Activated CD4-positive, alpha-beta memory T cell treated with anti-CD3 and anti-CD28 coated beads for 36 hours (primary cell): ENCODE measurements at regions not wholly inside any gene's neighbourhood (a gene's known extent, or its start where the extent isn't known, plus 50 kb on each side); places are given as distances from the start of the nearest gene placed in this dataset.

Source experiments
- CTCF ChIA-PET: fragments of 350-600 bp; sonication (Branson Sonifier 250); formaldehyde crosslinking; loops from one replicate; lab custom pipeline; 2021; ENCODE audit warnings: antibody characterized with exemption, inconsistent platforms; lab: Charles Lee
- POLR2A ChIA-PET: fragments of 350-600 bp; sonication (Branson Sonifier 250); formaldehyde crosslinking; loops from one replicate; lab custom pipeline; 2021; ENCODE audit warnings: antibody characterized with exemption; lab: Charles Lee
- DNase-seq: peaks from one replicate; pipeline ENCODE4 v3.0.0-alpha.2; 2020
- H3K27ac Mint-ChIP-seq: one replicate; pipeline ENCODE4 v1.8.0; 2021; ENCODE audit warnings: mixed read lengths
- H3K27me3 Mint-ChIP-seq: one replicate; pipeline ENCODE4 v1.8.0; 2021; ENCODE audit warnings: mixed read lengths
- H3K36me3 Mint-ChIP-seq: one replicate; pipeline ENCODE4 v1.8.0; 2021; ENCODE audit warnings: mixed read lengths
- H3K4me1 Mint-ChIP-seq: one replicate; pipeline ENCODE4 v1.8.0; 2021; ENCODE audit warnings: low read depth, mixed read lengths
- H3K4me3 Mint-ChIP-seq: one replicate; pipeline ENCODE4 v1.8.0; 2021; ENCODE audit warnings: mild to moderate bottlenecking, mixed read lengths
- H3K9me3 Mint-ChIP-seq: one replicate; pipeline ENCODE4 v1.8.0; 2021; ENCODE audit warnings: mixed read lengths
- intact Hi-C: fragments of 100-400 bp; cut with micrococcal nuclease; formaldehyde crosslinking; loops from one replicate; pipeline ENCODE4 v1.15.1; 2023

DNA sequence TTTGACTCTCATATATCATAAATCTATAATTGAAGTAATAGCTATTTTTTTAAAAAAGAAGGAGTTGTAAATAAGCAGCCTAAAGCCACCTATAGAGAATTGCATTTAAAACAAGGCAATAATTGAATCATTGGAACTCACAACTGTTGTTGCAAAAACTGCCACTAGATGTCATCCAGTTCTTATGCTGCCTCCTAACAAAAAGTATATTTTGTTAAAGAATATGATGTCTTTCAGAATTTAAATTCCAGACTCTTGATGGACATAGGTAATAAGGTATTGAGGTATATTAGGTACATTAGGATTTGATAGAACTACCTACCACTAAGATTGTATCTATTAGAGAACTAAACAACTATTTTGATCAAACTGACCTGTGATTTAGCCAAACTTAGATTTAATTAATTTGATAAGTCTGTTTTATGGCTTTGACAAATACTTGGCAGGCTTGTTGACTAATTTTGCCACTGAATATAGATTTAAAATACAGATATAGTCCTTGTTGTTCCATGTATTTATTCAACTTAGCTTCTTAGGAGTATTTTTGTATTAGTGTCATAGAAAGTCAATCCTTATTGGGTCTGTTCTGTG, 401.4 kb downstream of the RPL10L start:
- Mint-ChIP-seq H3K27ac (no peak overlapping the region), H3K9me3 (peaks cover 9% of the 10 kb centered on the region), H3K27me3 (no peaks in the 10 kb centered on the region), H3K4me3 (no peak overlapping the region), H3K36me3 (no peaks in the 10 kb centered on the region), H3K4me1 (no peaks in the 10 kb centered on the region)
- intact Hi-C loops, result no loop called here
- ChIA-PET CTCF (no interaction called here), POLR2A (no interaction called here)
- no peak for DNase-seq

GRCh38 chr14:46248001-46248630, 403.5 kb downstream of the RPL10L start:
- no peaks in the 10 kb centered on the region for H3K36me3 Mint-ChIP-seq
- H3K9me3 Mint-ChIP-seq, result peaks cover 10% of the 10 kb centered on the region
- CTCF ChIA-PET, result no interaction called here
- intact Hi-C loops, result no loop called here
- DNase-seq, result no peak
- no peaks in the 10 kb centered on the region for H3K4me1 Mint-ChIP-seq
- no peak overlapping the region for H3K4me3 Mint-ChIP-seq
- POLR2A ChIA-PET, result no interaction called here
- no peak overlapping the region for H3K27ac Mint-ChIP-seq
- H3K27me3 Mint-ChIP-seq, result no peaks in the 10 kb centered on the region

GRCh38 chr14:46245276-46245675, 406.3 kb downstream of the RPL10L start:
- no peak overlapping the region for H3K4me3 Mint-ChIP-seq
- DNase-seq, result no peak
- peaks cover 12% of the 10 kb centered on the region for H3K9me3 Mint-ChIP-seq
- no peak overlapping the region for H3K27ac Mint-ChIP-seq
- intact Hi-C loops, result no loop called here
- CTCF ChIA-PET, result no interaction called here
- H3K27me3 Mint-ChIP-seq, result no peaks in the 10 kb centered on the region
- no peaks in the 10 kb centered on the region for H3K4me1 Mint-ChIP-seq
- no peaks in the 10 kb centered on the region for H3K36me3 Mint-ChIP-seq
- POLR2A ChIA-PET, result no interaction called here

DNA sequence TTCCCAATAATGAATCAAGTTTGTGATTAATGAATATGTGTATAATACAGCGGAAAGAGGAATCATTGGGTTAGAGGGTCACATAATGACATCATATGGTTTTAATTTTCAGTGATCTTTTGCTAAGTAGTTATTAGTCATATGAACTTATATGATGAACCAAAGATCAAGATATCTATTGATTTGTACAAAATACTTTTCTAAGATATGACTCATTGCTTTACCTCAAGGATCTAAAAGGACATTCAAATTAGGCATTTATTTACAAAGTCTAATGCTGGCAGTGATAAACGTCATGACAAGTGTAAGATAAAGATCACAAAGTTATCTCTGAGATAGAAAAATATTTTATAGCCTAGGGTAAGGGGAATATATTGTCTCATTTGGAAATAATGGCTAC, 417.8 kb downstream of the RPL10L start:
- Mint-ChIP-seq H3K27ac (no peak overlapping the region), H3K27me3 (no peaks in the 10 kb centered on the region), H3K9me3 (peaks cover 13% of the 10 kb centered on the region), H3K4me3 (no peak overlapping the region), H3K36me3 (no peaks in the 10 kb centered on the region), H3K4me1 (no peaks in the 10 kb centered on the region)
- intact Hi-C loops, result no loop called here
- ChIA-PET POLR2A (no interaction called here), CTCF (no interaction called here)
- no peak for DNase-seq

DNA sequence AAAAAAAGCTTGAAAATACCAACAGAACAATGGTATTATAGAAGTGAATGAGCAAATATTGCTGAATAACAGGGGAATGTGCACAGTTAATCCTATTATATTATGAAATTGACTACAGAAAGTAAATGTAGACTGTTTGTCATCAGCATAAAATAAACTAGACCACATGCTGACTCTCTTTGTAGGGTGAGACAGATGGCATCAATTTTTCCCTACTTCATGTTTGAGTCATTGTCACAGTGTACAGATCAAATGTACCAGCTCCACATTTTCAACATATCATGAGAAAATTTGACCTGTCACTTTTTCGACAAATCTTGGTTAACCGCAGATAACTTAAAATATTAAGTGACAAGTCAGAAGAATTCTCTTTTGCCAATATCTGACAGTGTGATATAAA, 421.0 kb downstream of the RPL10L start:
- ChIA-PET POLR2A (no interaction called here), CTCF (no interaction called here)
- H3K27ac Mint-ChIP-seq, result no peak overlapping the region
- no peaks in the 10 kb centered on the region for H3K27me3 Mint-ChIP-seq
- no peak for DNase-seq
- no peaks in the 10 kb centered on the region for H3K36me3 Mint-ChIP-seq
- no peaks in the 10 kb centered on the region for H3K4me1 Mint-ChIP-seq
- H3K4me3 Mint-ChIP-seq, result no peak overlapping the region
- intact Hi-C loops, result no loop called here
- H3K9me3 Mint-ChIP-seq, result peaks cover 15% of the 10 kb centered on the region

DNA sequence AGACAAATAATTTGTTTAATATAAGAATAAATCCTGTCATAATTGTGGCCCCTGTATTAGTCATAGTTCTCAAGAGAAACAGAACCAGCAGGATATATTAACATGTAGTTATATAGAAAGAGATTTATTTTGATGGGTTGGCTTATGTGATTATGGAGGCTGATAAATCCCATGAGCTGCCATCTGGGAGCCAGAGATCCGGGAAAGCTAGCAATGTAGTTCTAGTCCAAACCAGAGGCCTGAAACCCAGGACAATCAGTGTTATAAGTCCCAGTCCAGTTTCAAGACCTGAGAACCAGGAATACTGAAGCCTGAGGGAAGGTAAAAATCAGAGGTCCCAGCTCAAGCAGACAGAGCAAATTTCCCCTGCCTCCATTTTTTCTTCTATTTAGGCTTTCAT, 435.8 kb downstream of the RPL10L start:
- H3K4me3 Mint-ChIP-seq, result no peak overlapping the region
- DNase-seq, result no peak
- ChIA-PET POLR2A (no interaction called here), CTCF (no interaction called here)
- no peaks in the 10 kb centered on the region for H3K36me3 Mint-ChIP-seq
- intact Hi-C loops, result no loop called here
- H3K4me1 Mint-ChIP-seq, result no peaks in the 10 kb centered on the region
- H3K27ac Mint-ChIP-seq, result no peak overlapping the region
- H3K9me3 Mint-ChIP-seq, result peaks cover 7% of the 10 kb centered on the region
- no peaks in the 10 kb centered on the region for H3K27me3 Mint-ChIP-seq

DNA sequence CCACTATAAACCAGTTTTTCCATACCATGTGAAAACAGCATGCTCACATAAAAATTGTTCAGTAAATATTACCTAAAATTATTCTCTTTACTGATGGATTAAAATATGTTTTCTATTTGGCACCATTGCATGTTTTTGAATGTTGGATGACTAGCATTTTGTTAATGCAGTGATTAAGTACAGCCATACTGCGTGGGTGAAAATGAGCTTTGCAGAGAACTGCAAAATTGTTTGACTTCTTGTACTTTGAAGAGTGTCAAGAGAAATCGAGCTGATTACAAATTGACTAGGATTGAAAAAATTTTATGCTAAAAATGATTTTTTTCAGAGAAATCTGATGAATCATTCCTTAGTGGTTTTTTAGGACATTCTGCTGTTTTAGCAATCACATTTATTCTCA, 452.9 kb downstream of the RPL10L start:
- ChIA-PET POLR2A (no interaction called here), CTCF (no interaction called here)
- no peaks in the 10 kb centered on the region for H3K4me1 Mint-ChIP-seq
- H3K27ac Mint-ChIP-seq, result no peak overlapping the region
- no peak overlapping the region for H3K4me3 Mint-ChIP-seq
- peaks cover 11% of the 10 kb centered on the region for H3K9me3 Mint-ChIP-seq
- H3K36me3 Mint-ChIP-seq, result no peaks in the 10 kb centered on the region
- intact Hi-C loops, result no loop called here
- no peak for DNase-seq
- no peaks in the 10 kb centered on the region for H3K27me3 Mint-ChIP-seq

- Mint-ChIP-seq H3K4me1 (no peaks in the 10 kb centered on the region), H3K27ac (no peak overlapping the region), H3K36me3 (no peaks in the 10 kb centered on the region), H3K27me3 (no peaks in the 10 kb centered on the region), H3K4me3 (no peak overlapping the region), H3K9me3 (peaks cover 12% of the 10 kb centered on the region)
- no peak for DNase-seq
- ChIA-PET CTCF (interaction anchor here (0.6 kb wide), 1 partner anchor 10 kb away, joined by 3 read pairs; no protein-coding TSS in a partner anchor), POLR2A (no interaction called here)
- intact Hi-C loops, result no loop called here
These were observed 453.7 kb downstream of the RPL10L start for GRCh38 chr14:46197856-46198255.
